ENCODE measurements at regions not wholly inside any gene's neighbourhood (a gene's known extent, or its start where the extent isn't known, plus 50 kb on each side); places are given as distances from the start of the nearest gene placed in this dataset.

DNA sequence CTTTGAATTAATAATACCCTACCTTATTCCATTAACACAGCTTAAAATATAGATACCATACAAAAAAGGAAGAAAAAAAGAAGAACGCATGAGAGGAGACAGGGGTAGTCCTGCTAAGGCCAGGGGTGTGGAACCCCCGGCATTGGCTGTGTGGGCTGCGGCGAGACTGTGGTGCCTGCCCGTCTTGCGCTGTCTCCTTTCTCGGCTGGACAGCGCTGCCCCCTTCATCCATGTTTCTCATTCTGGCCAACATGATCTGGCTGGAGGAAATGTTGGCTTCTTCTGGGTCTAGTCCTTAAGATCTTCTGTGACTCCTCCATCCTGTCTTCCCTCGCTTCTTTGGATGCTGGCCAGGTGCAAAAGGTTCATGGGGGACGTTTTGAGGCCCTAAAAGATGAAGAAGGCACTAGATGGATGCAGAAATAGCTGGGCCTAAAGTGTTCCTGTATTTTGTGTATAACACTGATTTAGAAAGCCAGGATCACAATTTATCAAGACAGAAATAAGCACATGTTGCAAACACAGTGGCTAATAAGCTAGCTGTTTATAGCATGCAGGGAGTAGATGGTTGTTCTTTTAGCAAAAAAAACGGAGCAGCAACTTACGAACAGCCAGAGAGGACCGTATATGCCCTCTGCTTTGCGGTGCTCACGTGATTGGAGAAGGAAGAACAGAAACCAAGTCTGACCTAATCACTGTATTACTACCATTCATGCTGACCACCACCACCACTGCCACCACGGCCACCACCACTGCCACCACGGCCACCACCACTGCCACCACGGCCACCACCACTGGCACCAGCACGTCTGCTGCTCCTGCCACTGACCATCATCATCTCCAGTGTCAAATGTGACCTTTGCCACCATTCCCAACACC, 71.7 kb upstream of the ASB18 start:
- H3K4me2 ChIP-seq (ENCODE audit: low read length): no peak overlapping the region
- H4K20me1 ChIP-seq (ENCODE audit: insufficient read depth): no peaks in the 10 kb centered on the region
- no peaks in the 10 kb centered on the region for H3K4me1 ChIP-seq (ENCODE audit: control insufficient read depth in 1 of 2, insufficient read depth in 2 of 2, low read length in 2 of 2)
- H3K4me3 ChIP-seq (replicated peaks in 1 of 2; ENCODE audit: low read depth in 1 of 2, low read length in 2 of 2): no peak overlapping the region
- ChIA-PET CTCF (no interaction called here), RAD21 (ENCODE audit: low non-redundant PET in 1 of 2, low total read pairs in 2 of 2, uncharacterized antibody in 2 of 2, unreplicated experiment in 2 of 2) (no interaction called here), POLR2A (no interaction called here)
- DNase-seq (ENCODE audit: low read depth, low spot score) (no peak), ATAC-seq (no peak)
- no peak overlapping the region for H3K9ac ChIP-seq (ENCODE audit: low read length)
- no peak for TF ChIP-seq CBX3 (IDR thresholded peaks at IDR 0.05; ENCODE audit: low read depth)
- no peak for TF ChIP-seq TCF7L2 (IDR thresholded peaks at IDR 0.05; ENCODE audit: borderline replicate concordance, extremely low read depth, insufficient read depth, insufficient read length)
- TF ChIP-seq EZH2phosphoT487 (IDR thresholded peaks at IDR 0.05; ENCODE audit: borderline replicate concordance): no peak
- TF ChIP-seq SIN3A (IDR thresholded peaks at IDR 0.05; ENCODE audit: low read depth): no peak
- no peak for TF ChIP-seq POLR2A (IDR thresholded peaks at IDR 0.05; ENCODE audit: borderline replicate concordance, extremely low read depth, insufficient read depth, insufficient read length)
- TF ChIP-seq ELF1 (IDR thresholded peaks at IDR 0.05; ENCODE audit: borderline replicate concordance, low read depth): no peak
- no peak for TF ChIP-seq JUND (IDR thresholded peaks at IDR 0.05)
- no peak for TF ChIP-seq EZH2 (IDR thresholded peaks at IDR 0.05)
- TF ChIP-seq, protein P1, sequence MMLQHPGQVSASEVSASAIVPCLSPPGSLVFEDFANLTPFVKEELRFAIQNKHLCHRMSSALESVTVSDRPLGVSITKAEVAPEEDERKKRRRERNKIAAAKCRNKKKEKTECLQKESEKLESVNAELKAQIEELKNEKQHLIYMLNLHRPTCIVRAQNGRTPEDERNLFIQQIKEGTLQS (IDR thresholded peaks at IDR 0.05): no peak
- no peak for TF ChIP-seq ZNF274 (IDR thresholded peaks at IDR 0.05; ENCODE audit: low read depth, low read length)
- no peak for TF ChIP-seq CTCF (IDR thresholded peaks at IDR 0.05 in 2 of 3, conservative IDR thresholded peaks at IDR 0.05 in 1 of 3; ENCODE audit: borderline replicate concordance in 1 of 3, insufficient read depth in 1 of 3, low read depth in 2 of 3, low read length in 2 of 3)
- no peak for TF ChIP-seq FOSL1 (IDR thresholded peaks at IDR 0.05; ENCODE audit: low read depth)
- TF ChIP-seq CEBPB (IDR thresholded peaks at IDR 0.05; ENCODE audit: low read depth): no peak
- TF ChIP-seq SP1 (IDR thresholded peaks at IDR 0.05; ENCODE audit: low read depth): no peak
- no peak overlapping the region for H3K27ac ChIP-seq (ENCODE audit: low read depth, low read length)
- H3K27me3 ChIP-seq (ENCODE audit: insufficient read depth, low read length): no peaks in the 10 kb centered on the region
- no peaks in the 10 kb centered on the region for H3K79me2 ChIP-seq (ENCODE audit: insufficient read depth, low read length)
- H2AFZ ChIP-seq (ENCODE audit: low read depth, low read length, poor library complexity, severe bottlenecking): no peak overlapping the region
- BruUV-seq (replicated peaks): no TSS peak
- H3K9me3 ChIP-seq (ENCODE audit: control insufficient read depth in 1 of 2, insufficient read depth in 1 of 2, low read depth in 1 of 2, low read length in 2 of 2): no peaks in the 10 kb centered on the region
- no peaks in the 10 kb centered on the region for H3K9me2 ChIP-seq (ENCODE audit: insufficient read depth)
- intact Hi-C loops (cut with micrococcal nuclease): no loop called here
- no peaks in the 10 kb centered on the region for H3K36me3 ChIP-seq (ENCODE audit: control insufficient read depth in 1 of 2, insufficient read depth in 2 of 2, low read length in 2 of 2)
